ENCODE measurements at regions not wholly inside any gene's neighbourhood (a gene's known extent, or its start where the extent isn't known, plus 50 kb on each side); places are given as distances from the start of the nearest gene placed in this dataset.

DNA sequence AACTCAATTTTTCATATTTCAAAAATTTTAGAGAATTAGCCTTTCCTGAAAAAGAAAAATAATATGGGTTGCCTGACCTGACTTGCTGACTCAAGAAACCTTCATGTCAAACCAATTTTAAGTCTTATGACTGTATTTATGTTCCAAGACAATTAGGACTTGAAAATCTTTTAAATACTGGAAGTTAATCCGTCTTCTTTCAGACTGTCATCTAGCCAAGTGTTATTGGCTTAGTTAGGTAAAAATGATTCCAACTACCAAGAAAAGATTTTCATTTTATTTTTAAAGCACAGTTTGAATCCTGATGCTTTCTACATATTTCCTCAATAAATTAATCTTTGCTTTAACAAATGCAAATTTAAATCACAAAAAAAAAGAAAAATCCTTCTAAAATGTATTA is 337.6 kb downstream of the SLITRK6 start:
- Histone ChIP-seq H3K9ac (ENCODE audit: low read depth, low read length) (no peak overlapping the region), H2AK5ac (ENCODE audit: low read depth, low read length) (no peak overlapping the region), H4K5ac (ENCODE audit: low read depth, low read length) (no peak overlapping the region), H4K91ac (ENCODE audit: insufficient read depth, low read depth, low read length) (no peak overlapping the region), H3K56ac (ENCODE audit: extremely low read depth, insufficient read depth, low read length) (no peak overlapping the region), H3K18ac (ENCODE audit: low read depth, low read length) (no peak overlapping the region), H2BK15ac (ENCODE audit: low read depth, low read length) (no peak overlapping the region), H2BK120ac (ENCODE audit: low read depth, low read length) (no peak overlapping the region), H2AK9ac (replicated peaks; ENCODE audit: low read depth, low read length, poor library complexity) (no peak overlapping the region), H3K4me1 (ENCODE audit: control insufficient read depth, insufficient read depth, low read length) (no peaks in the 10 kb centered on the region), H3K79me1 (ENCODE audit: low read depth in 1 of 2, low read length in 2 of 2) (no peaks in the 10 kb centered on the region), H2AFZ (replicated peaks; ENCODE audit: low read length, poor library complexity) (no peak overlapping the region), H3K4me2 (ENCODE audit: low read depth, low read length) (no peak overlapping the region), H3K4ac (ENCODE audit: low read depth, low read length) (no peak overlapping the region), H3K9me1 (ENCODE audit: insufficient read depth, low read length) (no peaks in the 10 kb centered on the region), H3K23ac (ENCODE audit: low read depth, low read length) (no peak overlapping the region), H3K36me3 (ENCODE audit: control insufficient read depth, insufficient read depth, low read length) (no peaks in the 10 kb centered on the region), H3K9me3 (ENCODE audit: control insufficient read depth, insufficient read depth, low read length) (peaks cover 6% of the 10 kb centered on the region; the same call in 1 of the 2 replicates), H3K27ac (ENCODE audit: insufficient read depth, low read length) (no peak overlapping the region), H2BK20ac (ENCODE audit: low read depth, low read length) (no peak overlapping the region), H3K27me3 (ENCODE audit: control insufficient read depth, insufficient read depth, low read length) (no peaks in the 10 kb centered on the region), H3K14ac (replicated peaks; ENCODE audit: low read depth, low read length) (no peak overlapping the region), H4K8ac (ENCODE audit: low read depth in 2 of 2, low read length in 2 of 2) (no peak overlapping the region), H2BK5ac (ENCODE audit: low read depth, low read length, poor library complexity, severe bottlenecking) (no peak overlapping the region), H4K20me1 (ENCODE audit: insufficient read depth, low read length) (no peaks in the 10 kb centered on the region), H3K4me3 (ENCODE audit: insufficient read depth, low read depth, low read length) (no peak overlapping the region)
- in situ Hi-C loops (cut with MboI; ENCODE audit: low sequenced_read_pairs) (no loop called here), dilution Hi-C loops (cut with HindIII; ENCODE audit: low sequenced_read_pairs, unreplicated experiment) (no loop called here), intact Hi-C loops (cut with micrococcal nuclease) (no loop called here)
- POLR2A ChIA-PET (ENCODE audit: unreplicated experiment) = no interaction called here
- CTCF ChIA-PET = no interaction called here
- no CpG with 5 or more reads among the region's 1 CpG for WGBS, 2 experiments (ENCODE audit: extremely low coverage in 2 of 2, insufficient read length in 1 of 2)
- ATAC-seq (ENCODE audit: low read depth) (no peak), DNase-seq (no peak)
- no TSS peak for BruUV-seq (replicated peaks)
- TF ChIP-seq CEBPB (IDR thresholded peaks at IDR 0.05; ENCODE audit: low read depth, low read length) (no peak), BHLHE40 (IDR thresholded peaks at IDR 0.05; ENCODE audit: low read depth, low read length) (no peak), RFX5 (IDR thresholded peaks at IDR 0.05; ENCODE audit: low read depth, low read length) (no peak), POLR2A (IDR thresholded peaks at IDR 0.05; ENCODE audit: low read depth, low read length) (no peak), SMC3 (IDR thresholded peaks at IDR 0.05; ENCODE audit: low read depth, low read length) (no peak)
- TF ChIP-seq, protein P1, sequence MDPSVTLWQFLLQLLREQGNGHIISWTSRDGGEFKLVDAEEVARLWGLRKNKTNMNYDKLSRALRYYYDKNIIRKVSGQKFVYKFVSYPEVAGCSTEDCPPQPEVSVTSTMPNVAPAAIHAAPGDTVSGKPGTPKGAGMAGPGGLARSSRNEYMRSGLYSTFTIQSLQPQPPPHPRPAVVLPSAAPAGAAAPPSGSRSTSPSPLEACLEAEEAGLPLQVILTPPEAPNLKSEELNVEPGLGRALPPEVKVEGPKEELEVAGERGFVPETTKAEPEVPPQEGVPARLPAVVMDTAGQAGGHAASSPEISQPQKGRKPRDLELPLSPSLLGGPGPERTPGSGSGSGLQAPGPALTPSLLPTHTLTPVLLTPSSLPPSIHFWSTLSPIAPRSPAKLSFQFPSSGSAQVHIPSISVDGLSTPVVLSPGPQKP (IDR thresholded peaks at IDR 0.05; ENCODE audit: borderline replicate concordance, low read depth, low read length) = no peak
- TF ChIP-seq, protein P2, sequence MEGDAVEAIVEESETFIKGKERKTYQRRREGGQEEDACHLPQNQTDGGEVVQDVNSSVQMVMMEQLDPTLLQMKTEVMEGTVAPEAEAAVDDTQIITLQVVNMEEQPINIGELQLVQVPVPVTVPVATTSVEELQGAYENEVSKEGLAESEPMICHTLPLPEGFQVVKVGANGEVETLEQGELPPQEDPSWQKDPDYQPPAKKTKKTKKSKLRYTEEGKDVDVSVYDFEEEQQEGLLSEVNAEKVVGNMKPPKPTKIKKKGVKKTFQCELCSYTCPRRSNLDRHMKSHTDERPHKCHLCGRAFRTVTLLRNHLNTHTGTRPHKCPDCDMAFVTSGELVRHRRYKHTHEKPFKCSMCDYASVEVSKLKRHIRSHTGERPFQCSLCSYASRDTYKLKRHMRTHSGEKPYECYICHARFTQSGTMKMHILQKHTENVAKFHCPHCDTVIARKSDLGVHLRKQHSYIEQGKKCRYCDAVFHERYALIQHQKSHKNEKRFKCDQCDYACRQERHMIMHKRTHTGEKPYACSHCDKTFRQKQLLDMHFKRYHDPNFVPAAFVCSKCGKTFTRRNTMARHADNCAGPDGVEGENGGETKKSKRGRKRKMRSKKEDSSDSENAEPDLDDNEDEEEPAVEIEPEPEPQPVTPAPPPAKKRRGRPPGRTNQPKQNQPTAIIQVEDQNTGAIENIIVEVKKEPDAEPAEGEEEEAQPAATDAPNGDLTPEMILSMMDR (conservative IDR thresholded peaks at IDR 0.05; ENCODE audit: low read depth, low read length) = no peak
- TF ChIP-seq, protein P3, sequence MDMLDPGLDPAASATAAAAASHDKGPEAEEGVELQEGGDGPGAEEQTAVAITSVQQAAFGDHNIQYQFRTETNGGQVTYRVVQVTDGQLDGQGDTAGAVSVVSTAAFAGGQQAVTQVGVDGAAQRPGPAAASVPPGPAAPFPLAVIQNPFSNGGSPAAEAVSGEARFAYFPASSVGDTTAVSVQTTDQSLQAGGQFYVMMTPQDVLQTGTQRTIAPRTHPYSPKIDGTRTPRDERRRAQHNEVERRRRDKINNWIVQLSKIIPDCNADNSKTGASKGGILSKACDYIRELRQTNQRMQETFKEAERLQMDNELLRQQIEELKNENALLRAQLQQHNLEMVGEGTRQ (IDR thresholded peaks at IDR 0.05; ENCODE audit: low read depth, low read length) = no peak

Measured in IMR-90 (cell line).